G401 (cell line): ENCODE measurements at regions not wholly inside any gene's neighbourhood (a gene's known extent, or its start where the extent isn't known, plus 50 kb on each side); places are given as distances from the start of the nearest gene placed in this dataset.

Experiments used
- DNase-seq: peaks from one replicate; pipeline ENCODE4 v3.0.0-alpha.2; 2015; ENCODE audit warnings: low spot score
- in situ Hi-C: cut with HindIII; loops from 2 replicates; pipeline ENCODE4 v1.10.0; 2016; ENCODE audit warnings: low sequenced_read_pairs, mixed read lengths

- in situ Hi-C loops: no loop called here
These were observed 641.1 kb downstream of the PLA2G4A start for GRCh38 chr1:187469836-187470235.

GRCh38 chr1:187471555-187471954, 642.8 kb downstream of the PLA2G4A start:
- no peak for DNase-seq
- in situ Hi-C loops: no loop called here

More at GRCh38 chr1:187469836-187470235, 641.1 kb downstream of the PLA2G4A start:
- DNase-seq: no peak

- in situ Hi-C loops: no loop called here
- no peak for DNase-seq
These were observed 645.6 kb downstream of the PLA2G4A start for GRCh38 chr1:187474336-187474735.

GRCh38 chr1:187476671-187477070, 647.9 kb downstream of the PLA2G4A start:
- no peak for DNase-seq
- in situ Hi-C loops: no loop called here

- in situ Hi-C loops: no loop called here
- DNase-seq: no peak
These were observed 648.4 kb downstream of the PLA2G4A start for GRCh38 chr1:187477103-187477502.

- in situ Hi-C loops: no loop called here
- DNase-seq: no peak
These were observed 648.8 kb downstream of the PLA2G4A start for GRCh38 chr1:187477535-187477934.

- DNase-seq: no peak
- in situ Hi-C loops: no loop called here
These were observed 652.9 kb downstream of the PLA2G4A start for GRCh38 chr1:187481581-187482148.

GRCh38 chr1:187490266-187490665, 661.5 kb downstream of the PLA2G4A start:
- in situ Hi-C loops: no loop called here
- no peak for DNase-seq

GRCh38 chr1:187491082-187491720, 662.5 kb downstream of the PLA2G4A start:
- in situ Hi-C loops: no loop called here
- no peak for DNase-seq

- in situ Hi-C loops: no loop called here
- no peak for DNase-seq
These were observed 669.3 kb downstream of the PLA2G4A start for GRCh38 chr1:187498028-187498427.

- in situ Hi-C loops: no loop called here
- no peak for DNase-seq
These were observed 676.0 kb downstream of the PLA2G4A start for GRCh38 chr1:187504779-187505178.

- in situ Hi-C loops: no loop called here
- no peak for DNase-seq
These were observed 680.3 kb downstream of the PLA2G4A start for GRCh38 chr1:187509091-187509490.

GRCh38 chr1:187513190-187513589, 684.4 kb downstream of the PLA2G4A start:
- in situ Hi-C loops: no loop called here
- no peak for DNase-seq

GRCh38 chr1:187514110-187514509, 685.4 kb downstream of the PLA2G4A start:
- in situ Hi-C loops: no loop called here
- DNase-seq: no peak

GRCh38 chr1:187516874-187517273, 688.1 kb downstream of the PLA2G4A start:
- in situ Hi-C loops: no loop called here
- no peak for DNase-seq

- in situ Hi-C loops: no loop called here
- no peak for DNase-seq
These were observed 688.8 kb downstream of the PLA2G4A start for GRCh38 chr1:187517546-187517945.

GRCh38 chr1:187527346-187527745, 698.6 kb downstream of the PLA2G4A start:
- in situ Hi-C loops: no loop called here

GRCh38 chr1:187537936-187538335, 709.2 kb downstream of the PLA2G4A start:
- no peak for DNase-seq
- in situ Hi-C loops: no loop called here

More at GRCh38 chr1:187527346-187527745, 698.6 kb downstream of the PLA2G4A start:
- DNase-seq: no peak

GRCh38 chr1:187549540-187549939, 720.8 kb downstream of the PLA2G4A start:
- no peak for DNase-seq
- in situ Hi-C loops: no loop called here

GRCh38 chr1:187551061-187551460, 722.3 kb downstream of the PLA2G4A start:
- in situ Hi-C loops: no loop called here
- DNase-seq: no peak

- in situ Hi-C loops: no loop called here
- DNase-seq: no peak
These were observed 734.4 kb downstream of the PLA2G4A start for GRCh38 chr1:187563191-187563590.
